Body of pancreas (tissue), 4 donors: ENCODE measurements at regions not wholly inside any gene's neighbourhood (a gene's known extent, or its start where the extent isn't known, plus 50 kb on each side); places are given as distances from the start of the nearest gene placed in this dataset.

Source experiments
- POLR2A ChIP-seq, 3 donors: fragments of 450-650 bp; IDR thresholded peaks; one replicate each; pipeline ENCODE4 v1.6.1; 2016; ENCODE audit warnings: antibody characterized with exemption in 3 of 3, mild to moderate bottlenecking in 2 of 3
- TF ChIP-seq, protein P1 (sequence below), 7 experiments: fragments of 450-650 bp in 4 of 7; fragments of 200-600 bp in 3 of 7; sonication (generic) in 3 of 7; IDR thresholded peaks; one replicate each; pipeline ENCODE4 v1.5.1; 2016 to 2019; ENCODE audit warnings: antibody characterized with exemption in 7 of 7

DNA sequence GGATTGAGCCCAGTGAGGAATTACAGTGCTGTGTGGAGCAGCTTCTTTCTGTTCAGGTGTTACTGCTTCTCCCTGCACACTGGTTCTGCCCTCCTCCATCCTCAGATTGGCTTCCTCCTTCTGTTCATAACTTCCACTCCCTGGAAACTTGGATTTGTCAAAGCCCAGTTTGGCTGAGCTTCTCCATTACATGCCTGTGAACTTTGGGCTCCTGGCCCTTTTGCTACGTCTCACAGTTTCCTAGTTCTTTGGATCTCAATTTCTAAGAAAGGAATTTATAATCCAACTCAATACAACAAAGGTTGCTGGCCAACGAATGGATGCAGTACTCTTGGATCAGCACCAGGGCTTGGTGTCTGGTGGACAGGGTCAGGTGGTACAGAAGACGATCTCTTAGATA, 318.1 kb downstream of the RPS24 start:
- TF ChIP-seq, protein P1, sequence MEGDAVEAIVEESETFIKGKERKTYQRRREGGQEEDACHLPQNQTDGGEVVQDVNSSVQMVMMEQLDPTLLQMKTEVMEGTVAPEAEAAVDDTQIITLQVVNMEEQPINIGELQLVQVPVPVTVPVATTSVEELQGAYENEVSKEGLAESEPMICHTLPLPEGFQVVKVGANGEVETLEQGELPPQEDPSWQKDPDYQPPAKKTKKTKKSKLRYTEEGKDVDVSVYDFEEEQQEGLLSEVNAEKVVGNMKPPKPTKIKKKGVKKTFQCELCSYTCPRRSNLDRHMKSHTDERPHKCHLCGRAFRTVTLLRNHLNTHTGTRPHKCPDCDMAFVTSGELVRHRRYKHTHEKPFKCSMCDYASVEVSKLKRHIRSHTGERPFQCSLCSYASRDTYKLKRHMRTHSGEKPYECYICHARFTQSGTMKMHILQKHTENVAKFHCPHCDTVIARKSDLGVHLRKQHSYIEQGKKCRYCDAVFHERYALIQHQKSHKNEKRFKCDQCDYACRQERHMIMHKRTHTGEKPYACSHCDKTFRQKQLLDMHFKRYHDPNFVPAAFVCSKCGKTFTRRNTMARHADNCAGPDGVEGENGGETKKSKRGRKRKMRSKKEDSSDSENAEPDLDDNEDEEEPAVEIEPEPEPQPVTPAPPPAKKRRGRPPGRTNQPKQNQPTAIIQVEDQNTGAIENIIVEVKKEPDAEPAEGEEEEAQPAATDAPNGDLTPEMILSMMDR (IDR thresholded peaks at IDR 0.05) = no peak
- TF ChIP-seq POLR2A (IDR thresholded peaks at IDR 0.05) = no peak
